WI38 (cell line): ENCODE measurements at regions not wholly inside any gene's neighbourhood (a gene's known extent, or its start where the extent isn't known, plus 50 kb on each side); places are given as distances from the start of the nearest gene placed in this dataset.

Experiments
- H3K4me3 ChIP-seq: 2 replicates; pipeline ENCODE4 v1.5.1; 2011; ENCODE audit warnings: low read depth, mild to moderate bottlenecking, control low read depth, low read length
- TF ChIP-seq, protein P1 (sequence below): IDR thresholded peaks from 2 replicates; pipeline ENCODE4 v1.5.1; 2012; ENCODE audit warnings: low read depth, mild to moderate bottlenecking, control low read depth, low read length

DNA sequence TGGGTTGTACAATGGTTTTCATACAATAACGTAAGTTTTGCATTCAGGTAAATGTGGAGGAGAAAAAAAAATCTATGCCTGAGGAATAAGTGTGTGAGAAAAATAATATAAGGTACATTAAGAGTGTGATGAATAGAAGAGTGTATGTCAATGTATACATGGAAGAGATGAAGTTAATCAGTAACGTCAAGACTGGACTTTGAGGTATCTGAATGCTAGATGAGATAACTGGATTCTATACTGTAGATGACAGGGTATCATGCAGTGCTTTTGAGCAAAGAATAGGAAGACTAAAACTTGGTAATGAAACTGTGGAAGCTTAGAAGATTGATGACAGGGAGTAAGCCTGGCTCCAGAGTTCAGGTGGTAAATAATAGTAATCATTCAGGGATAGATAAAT is 666.7 kb upstream of the SGO1 start:
- no peak overlapping the region for H3K4me3 ChIP-seq
- TF ChIP-seq, protein P1, sequence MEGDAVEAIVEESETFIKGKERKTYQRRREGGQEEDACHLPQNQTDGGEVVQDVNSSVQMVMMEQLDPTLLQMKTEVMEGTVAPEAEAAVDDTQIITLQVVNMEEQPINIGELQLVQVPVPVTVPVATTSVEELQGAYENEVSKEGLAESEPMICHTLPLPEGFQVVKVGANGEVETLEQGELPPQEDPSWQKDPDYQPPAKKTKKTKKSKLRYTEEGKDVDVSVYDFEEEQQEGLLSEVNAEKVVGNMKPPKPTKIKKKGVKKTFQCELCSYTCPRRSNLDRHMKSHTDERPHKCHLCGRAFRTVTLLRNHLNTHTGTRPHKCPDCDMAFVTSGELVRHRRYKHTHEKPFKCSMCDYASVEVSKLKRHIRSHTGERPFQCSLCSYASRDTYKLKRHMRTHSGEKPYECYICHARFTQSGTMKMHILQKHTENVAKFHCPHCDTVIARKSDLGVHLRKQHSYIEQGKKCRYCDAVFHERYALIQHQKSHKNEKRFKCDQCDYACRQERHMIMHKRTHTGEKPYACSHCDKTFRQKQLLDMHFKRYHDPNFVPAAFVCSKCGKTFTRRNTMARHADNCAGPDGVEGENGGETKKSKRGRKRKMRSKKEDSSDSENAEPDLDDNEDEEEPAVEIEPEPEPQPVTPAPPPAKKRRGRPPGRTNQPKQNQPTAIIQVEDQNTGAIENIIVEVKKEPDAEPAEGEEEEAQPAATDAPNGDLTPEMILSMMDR: no peak

DNA sequence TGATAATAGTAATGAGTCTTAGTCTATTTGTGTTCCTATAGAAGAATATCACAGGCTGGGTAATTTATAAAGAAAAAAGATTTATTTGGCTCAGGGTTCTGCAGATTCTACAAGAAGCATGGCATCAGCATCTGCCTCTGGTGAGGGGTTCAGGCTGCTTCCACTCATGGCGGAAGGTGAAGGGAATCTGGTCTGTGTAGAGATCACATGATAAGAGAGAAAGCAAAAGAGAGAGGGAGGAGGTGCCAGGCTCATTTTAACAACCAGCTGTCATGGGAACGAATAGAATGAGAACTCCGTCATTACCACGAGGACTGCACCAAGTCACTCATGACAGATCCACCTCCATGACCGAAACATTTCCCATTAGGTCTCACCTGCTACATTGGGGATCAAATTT is 664.0 kb upstream of the SGO1 start:
- H3K4me3 ChIP-seq: no peak overlapping the region
- TF ChIP-seq, protein P1: no peak

DNA sequence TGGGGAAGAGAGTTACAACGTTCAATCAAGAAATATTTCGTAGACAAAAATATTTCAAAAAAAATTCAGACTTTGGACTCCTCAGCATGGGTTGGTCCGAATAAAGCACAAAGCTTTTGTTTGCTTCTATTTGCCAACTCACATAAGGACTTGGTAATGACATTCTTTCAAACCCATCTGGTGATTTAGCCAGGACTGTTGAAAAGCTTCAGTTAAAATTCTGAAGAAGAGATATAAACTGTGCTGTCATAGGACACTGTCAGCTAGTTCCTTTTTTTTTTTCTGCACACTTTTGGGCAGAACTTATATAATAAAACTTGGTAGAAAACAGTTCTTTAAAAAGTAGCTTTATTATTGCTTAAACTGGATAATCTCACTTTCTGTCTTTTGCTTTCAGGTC is 660.8 kb upstream of the SGO1 start:
- H3K4me3 ChIP-seq: no peak overlapping the region
- TF ChIP-seq, protein P1: no peak

DNA sequence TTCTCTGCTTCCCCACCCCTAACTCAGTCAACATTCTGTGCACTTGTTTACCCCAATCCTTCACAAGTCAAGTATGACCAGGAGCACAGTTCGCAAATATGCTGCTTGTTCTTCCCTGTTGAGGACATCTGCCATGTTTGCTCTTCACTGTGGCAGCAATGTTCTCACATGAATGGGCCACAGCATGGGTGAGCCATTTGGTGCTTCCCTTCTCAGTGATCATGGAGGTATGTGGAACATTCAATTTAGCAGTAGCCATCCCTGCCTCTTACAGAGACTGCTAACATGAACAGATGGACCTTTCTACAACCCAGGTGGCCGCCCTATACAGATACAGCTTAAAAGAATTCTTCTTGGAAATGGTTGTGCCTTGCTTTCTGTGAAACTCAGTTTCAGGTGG is 660.1 kb upstream of the SGO1 start:
- TF ChIP-seq, protein P1: no peak
- H3K4me3 ChIP-seq: no peak overlapping the region

DNA sequence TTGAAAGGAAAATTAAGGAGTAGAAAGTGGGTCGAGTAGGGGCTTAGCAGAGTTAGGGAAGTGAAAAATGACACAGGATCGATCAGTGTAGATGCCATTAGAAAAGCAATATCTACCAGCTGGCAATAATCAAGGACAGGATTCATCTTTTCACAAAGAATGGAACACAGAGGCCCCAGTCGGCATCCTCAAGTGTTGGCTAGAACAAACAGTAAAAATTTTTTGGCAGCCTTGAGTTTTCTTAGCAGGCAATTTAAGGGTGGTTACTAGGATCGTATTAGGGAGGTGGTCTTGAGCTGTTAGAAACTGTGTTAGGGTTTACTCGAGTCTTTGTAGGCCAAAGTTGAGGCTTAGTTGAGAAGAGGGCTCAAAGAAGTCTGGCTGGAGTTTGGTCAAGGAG is 658.8 kb upstream of the SGO1 start:
- no peak overlapping the region for H3K4me3 ChIP-seq
- TF ChIP-seq, protein P1: no peak

DNA sequence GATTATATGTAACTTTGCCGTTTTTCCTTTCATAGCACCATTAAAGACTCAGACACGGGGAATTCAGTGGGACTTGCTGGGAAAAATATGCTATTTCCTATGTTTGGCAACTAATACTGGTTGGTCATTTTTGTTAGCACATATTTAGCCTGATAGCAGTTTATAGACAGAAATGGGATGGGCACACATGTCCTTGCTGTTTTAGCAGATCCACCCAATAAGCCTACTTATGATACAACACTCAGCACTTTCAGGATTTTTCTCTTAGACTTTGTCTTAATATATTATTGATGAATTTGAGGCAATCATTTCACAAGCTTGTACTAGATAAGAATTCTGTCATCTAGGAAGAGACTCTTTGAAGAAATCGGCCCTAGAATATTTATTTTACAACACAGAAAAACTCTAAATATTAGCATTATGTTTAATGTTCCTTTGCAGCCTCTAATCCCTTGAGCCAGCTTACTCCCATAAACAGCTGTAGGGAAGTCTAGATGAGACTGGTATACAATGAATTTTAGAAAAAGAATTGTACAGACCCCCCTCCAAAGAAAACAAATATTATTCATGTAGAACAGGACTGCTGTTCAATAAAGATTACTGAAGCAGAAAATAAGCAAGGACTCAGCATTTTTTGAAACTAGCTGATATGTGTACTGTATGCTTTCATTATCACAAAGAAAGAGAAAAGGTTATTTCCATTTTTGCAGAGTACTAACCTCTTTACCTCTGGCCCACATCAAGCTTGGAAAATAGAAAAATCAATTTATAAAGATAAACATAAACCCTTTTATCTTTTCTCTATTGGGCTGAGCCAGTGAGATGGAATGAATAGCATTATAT is 656.8 kb upstream of the SGO1 start:
- TF ChIP-seq, protein P1: no peak
- no peak overlapping the region for H3K4me3 ChIP-seq

DNA sequence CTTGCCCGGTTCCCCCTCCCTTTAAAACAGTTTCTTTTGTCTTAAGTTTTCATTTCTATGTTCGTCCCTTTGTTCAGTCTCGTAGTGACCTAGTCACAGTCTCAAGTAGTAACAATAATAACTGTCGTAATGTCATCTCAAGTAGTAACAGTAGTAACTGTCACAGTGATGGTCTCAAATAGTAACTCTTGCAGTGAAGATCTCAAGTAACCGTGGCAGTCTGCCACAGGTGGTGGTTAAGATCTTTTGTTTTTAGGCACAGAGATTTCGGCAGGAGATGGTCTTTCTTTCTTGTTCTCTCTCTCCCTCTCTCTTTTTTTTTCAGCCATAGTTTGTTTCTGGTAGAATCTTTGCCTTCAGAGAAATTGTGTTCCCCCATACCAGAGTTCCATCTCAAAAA is 656.0 kb upstream of the SGO1 start:
- TF ChIP-seq, protein P1: no peak
- no peak overlapping the region for H3K4me3 ChIP-seq
